Prostate gland (tissue), 2 donors: ENCODE measurements at regions not wholly inside any gene's neighbourhood (a gene's known extent, or its start where the extent isn't known, plus 50 kb on each side); places are given as distances from the start of the nearest gene placed in this dataset.

Experiments used
- DNase-seq: peaks from one replicate; pipeline ENCODE4 v3.0.0-alpha.2; 2019; ENCODE audit warnings: low spot score
- H3K27ac ChIP-seq, 2 donors: fragments of 200-600 bp; sonication (generic); 2 replicates each; pipeline ENCODE4 v1.5.1; 2017 to 2019
- H3K27me3 ChIP-seq: fragments of 200-600 bp; sonication (generic); replicated peaks from 2 replicates; pipeline ENCODE4 v1.5.1; 2019; ENCODE audit not compliant: insufficient read depth
- H3K36me3 ChIP-seq, 2 donors: fragments of 200-600 bp; sonication (generic); 1 replicate in 1 of 2; 2 replicates in 1 of 2; pipeline versions ENCODE4 v1.5.1 to v1.8.1; 2017 to 2019
- H3K4me1 ChIP-seq: fragments of 200-600 bp; sonication (generic); replicated peaks from 2 replicates; pipeline ENCODE4 v1.5.1; 2019
- H3K4me3 ChIP-seq, 2 donors: fragments of 200-600 bp; sonication (generic); 2 replicates each; pipeline ENCODE4 v1.5.1; 2017 to 2019
- H3K9me3 ChIP-seq: fragments of 200-600 bp; sonication (generic); 2 replicates; pipeline ENCODE4 v1.5.1; 2017
- CTCF ChIP-seq, 4 experiments: fragments of 200-600 bp in 2 of 4; fragments of 450-650 bp in 2 of 4; sonication (generic) in 2 of 4; IDR thresholded peaks; 1 replicate in 3 of 4; 2 replicates in 1 of 4; pipeline ENCODE4 v1.5.1; 2016 to 2019; ENCODE audit warnings: antibody characterized with exemption in 4 of 4, mild to moderate bottlenecking in 2 of 4, moderate library complexity in 2 of 4
- POLR2A ChIP-seq: fragments of 450-650 bp; IDR thresholded peaks from one replicate; pipeline ENCODE4 v1.6.1; 2016; ENCODE audit warnings: antibody characterized with exemption, mild to moderate bottlenecking
- POLR2AphosphoS5 ChIP-seq: sonication (generic); formaldehyde crosslinking; IDR thresholded peaks from one replicate; pipeline ENCODE4 v1.6.1; 2017; ENCODE audit warnings: antibody characterized with exemption
- WGBS: methylation state at CpG from one replicate; pipeline ENCODE4 v1.1.5; 2018; 5-methylcytosine and 5-hydroxymethylcytosine counted together
- intact Hi-C: fragments of 100-400 bp; cut with DNase I; formaldehyde crosslinking; loops from one replicate; pipeline ENCODE4 v1.14.2; 2022

DNA sequence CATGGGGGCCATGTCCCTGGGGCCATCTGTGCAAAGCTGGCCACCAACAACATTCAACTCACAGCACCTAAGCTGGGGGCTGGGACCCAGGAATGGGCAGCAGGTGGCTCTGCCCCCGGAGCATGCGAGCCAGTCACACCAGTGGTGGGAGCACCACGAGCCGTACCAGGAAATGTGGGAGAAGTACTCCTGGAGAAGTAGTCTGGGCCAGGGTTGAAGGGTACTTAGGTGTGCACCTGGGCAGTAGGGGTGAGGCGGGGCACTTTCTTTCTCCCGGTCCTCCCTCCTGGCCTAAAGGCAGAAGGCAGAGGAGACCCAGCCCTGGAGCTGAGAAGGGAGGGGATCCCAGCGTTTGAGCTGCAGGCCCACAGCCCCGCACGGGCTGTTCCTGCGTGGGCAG, 94.2 kb downstream of the PLXNA1 start:
- H3K4me1 ChIP-seq, result no peaks in the 10 kb centered on the region
- H3K27me3 ChIP-seq, result no peaks in the 10 kb centered on the region
- no peak for TF ChIP-seq POLR2AphosphoS5
- TF ChIP-seq POLR2A, result no peak
- TF ChIP-seq CTCF (IDR thresholded peaks at IDR 0.05), result no peak
- no peak overlapping the region for H3K27ac ChIP-seq
- H3K36me3 ChIP-seq, result no peaks in the 10 kb centered on the region
- 93% methylated on average over 10 of the region's 10 CpGs for WGBS
- no peak for DNase-seq
- no peak overlapping the region for H3K4me3 ChIP-seq
- intact Hi-C loops, result no loop called here
- no peaks in the 10 kb centered on the region for H3K9me3 ChIP-seq

DNA sequence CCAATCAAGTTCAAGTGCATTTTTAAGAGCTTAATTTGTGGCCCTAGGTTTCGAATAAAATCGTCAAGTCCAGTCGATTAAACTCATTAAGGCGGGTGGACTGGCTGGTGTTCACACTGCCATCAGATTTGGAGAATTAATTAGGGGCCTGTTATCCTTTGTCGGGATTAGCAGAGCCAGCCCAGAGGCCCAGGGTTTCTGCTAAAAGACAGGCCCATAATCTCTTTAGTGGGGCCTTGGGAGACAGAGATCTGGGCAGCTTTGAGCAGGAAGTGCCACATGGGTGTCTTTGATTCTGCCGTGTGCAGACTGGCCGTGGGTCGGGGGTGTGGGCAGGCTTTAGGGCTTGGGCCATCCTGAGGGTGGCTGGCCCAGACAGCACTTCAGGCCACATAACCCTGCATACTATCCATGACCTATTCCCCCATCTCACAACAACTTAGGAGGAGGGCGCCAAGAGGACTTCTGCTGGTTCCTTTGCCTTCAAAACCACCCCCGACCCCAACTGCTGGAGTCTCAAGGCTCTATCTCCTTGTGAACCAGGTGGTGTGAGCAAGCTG, 94.7 kb downstream of the PLXNA1 start:
- 91% methylated on average over 10 of the region's 10 CpGs for WGBS
- no peaks in the 10 kb centered on the region for H3K27me3 ChIP-seq
- H3K9me3 ChIP-seq, result no peaks in the 10 kb centered on the region
- intact Hi-C loops, result no loop called here
- TF ChIP-seq POLR2A (no peak), CTCF (IDR thresholded peaks at IDR 0.05) (no peak), POLR2AphosphoS5 (no peak)
- no peaks in the 10 kb centered on the region for H3K36me3 ChIP-seq
- H3K4me3 ChIP-seq, result no peak overlapping the region
- DNase-seq, result no peak
- no peaks in the 10 kb centered on the region for H3K4me1 ChIP-seq
- no peak overlapping the region for H3K27ac ChIP-seq

GRCh38 chr3:127078626-127079025, 95.7 kb downstream of the PLXNA1 start:
- no peaks in the 10 kb centered on the region for H3K9me3 ChIP-seq
- no peaks in the 10 kb centered on the region for H3K4me1 ChIP-seq
- intact Hi-C loops, result no loop called here
- no peak for TF ChIP-seq POLR2A
- TF ChIP-seq POLR2AphosphoS5, result no peak
- TF ChIP-seq CTCF (IDR thresholded peaks at IDR 0.05), result no peak
- H3K4me3 ChIP-seq, result no peak overlapping the region
- no peaks in the 10 kb centered on the region for H3K36me3 ChIP-seq
- 94% methylated on average over 8 of the region's 9 CpGs for WGBS
- H3K27me3 ChIP-seq, result no peaks in the 10 kb centered on the region
- DNase-seq, result no peak
- no peak overlapping the region for H3K27ac ChIP-seq

DNA sequence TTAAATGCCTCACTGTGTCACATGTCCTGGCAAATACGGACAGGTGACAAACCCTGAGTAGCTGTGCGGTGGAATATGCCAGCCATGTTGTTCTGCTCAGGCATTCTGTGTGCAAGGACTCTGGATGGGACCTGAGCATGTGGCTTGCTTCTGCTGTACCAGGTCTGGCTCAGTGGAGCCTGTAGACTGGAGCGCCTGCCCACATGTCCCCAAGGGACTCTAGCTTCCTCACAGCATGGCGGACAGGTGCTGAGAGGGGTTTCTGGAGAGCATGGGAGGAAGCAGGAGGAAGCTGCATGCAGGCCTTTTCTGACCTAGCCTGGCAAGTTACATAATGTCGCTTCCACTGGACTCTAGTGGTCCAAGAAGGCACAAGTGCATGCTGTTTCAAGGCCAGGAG, 96.3 kb downstream of the PLXNA1 start:
- intact Hi-C loops, result no loop called here
- Histone ChIP-seq H3K36me3 (no peaks in the 10 kb centered on the region), H3K4me3 (no peak overlapping the region), H3K9me3 (no peaks in the 10 kb centered on the region), H3K27ac (no peak overlapping the region), H3K27me3 (no peaks in the 10 kb centered on the region), H3K4me1 (no peaks in the 10 kb centered on the region)
- DNase-seq, result no peak
- TF ChIP-seq POLR2A, result no peak
- TF ChIP-seq POLR2AphosphoS5, result no peak
- TF ChIP-seq CTCF (IDR thresholded peaks at IDR 0.05), result no peak
- 91% methylated on average over 5 of the region's 5 CpGs for WGBS

- DNase-seq, result no peak
- no peak overlapping the region for H3K4me3 ChIP-seq
- H3K4me1 ChIP-seq, result no peaks in the 10 kb centered on the region
- H3K36me3 ChIP-seq, result no peaks in the 10 kb centered on the region
- intact Hi-C loops, result no loop called here
- H3K9me3 ChIP-seq, result no peaks in the 10 kb centered on the region
- TF ChIP-seq POLR2AphosphoS5, result no peak
- TF ChIP-seq CTCF (IDR thresholded peaks at IDR 0.05), result no peak
- no peak for TF ChIP-seq POLR2A
- H3K27me3 ChIP-seq, result no peaks in the 10 kb centered on the region
- WGBS, result 89% methylated on average over 12 of the region's 12 CpGs
- no peak overlapping the region for H3K27ac ChIP-seq
Measured at GRCh38 chr3:127081001-127081720, 98.2 kb downstream of the PLXNA1 start.
